ENCODE measurements at regions not wholly inside any gene's neighbourhood (a gene's known extent, or its start where the extent isn't known, plus 50 kb on each side); places are given as distances from the start of the nearest gene placed in this dataset.

- TF ChIP-seq CTCF (IDR thresholded peaks at IDR 0.05 in 2 of 3, conservative IDR thresholded peaks at IDR 0.05 in 1 of 3; ENCODE audit: borderline replicate concordance in 1 of 3, insufficient read depth in 1 of 3, low read depth in 2 of 3, low read length in 2 of 3), result no peak
- TF ChIP-seq SP1 (IDR thresholded peaks at IDR 0.05; ENCODE audit: low read depth), result no peak
- no peak for TF ChIP-seq POLR2AphosphoS5 (IDR thresholded peaks at IDR 0.05; ENCODE audit: low read depth, low read length)
- no peak for TF ChIP-seq POLR2A (IDR thresholded peaks at IDR 0.05; ENCODE audit: borderline replicate concordance, extremely low read depth, insufficient read depth, insufficient read length)
- TF ChIP-seq RAD21 (IDR thresholded peaks at IDR 0.05; ENCODE audit: low read depth), result no peak
- TF ChIP-seq REST (IDR thresholded peaks at IDR 0.05; ENCODE audit: low read depth), result no peak
- TF ChIP-seq YY1 (IDR thresholded peaks at IDR 0.05; ENCODE audit: extremely low read depth, insufficient replicate concordance, low read depth, low read length), result no peak
- TF ChIP-seq EZH2 (IDR thresholded peaks at IDR 0.05), result no peak
Measured at GRCh38 chr5:99063737-99064136, 134.9 kb upstream of the CHD1 start.
